GM21526 (cell line): ENCODE measurements at regions not wholly inside any gene's neighbourhood (a gene's known extent, or its start where the extent isn't known, plus 50 kb on each side); places are given as distances from the start of the nearest gene placed in this dataset.

Experiments
- ATAC-seq: cut with Tn5 transposase; IDR thresholded peaks from one replicate; pipeline ENCODE4 v1.9.1; 2021; ENCODE audit warnings: moderate library complexity; ENCODE audit not compliant: unreplicated experiment, low FRiP score

DNA sequence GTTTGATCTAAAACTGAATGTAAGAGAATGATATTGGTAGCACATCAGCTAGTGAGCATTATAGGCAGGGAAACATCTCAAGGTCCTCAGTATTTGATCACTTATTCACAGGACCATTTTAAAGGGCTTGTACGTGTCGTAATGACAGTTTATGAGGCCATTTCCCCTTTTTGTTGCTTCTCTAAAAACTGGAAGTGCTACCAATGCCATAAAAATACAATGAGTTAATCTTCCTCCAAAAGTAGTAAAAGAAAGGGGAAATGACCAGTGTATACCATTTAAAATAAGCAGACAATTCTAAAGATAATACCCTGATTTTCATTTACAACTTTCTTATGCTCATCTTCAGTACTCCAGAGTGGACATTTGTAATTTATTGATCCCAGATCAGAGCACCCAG lies 285.8 kb upstream of the PCSK5 start:
- no peak for ATAC-seq

DNA sequence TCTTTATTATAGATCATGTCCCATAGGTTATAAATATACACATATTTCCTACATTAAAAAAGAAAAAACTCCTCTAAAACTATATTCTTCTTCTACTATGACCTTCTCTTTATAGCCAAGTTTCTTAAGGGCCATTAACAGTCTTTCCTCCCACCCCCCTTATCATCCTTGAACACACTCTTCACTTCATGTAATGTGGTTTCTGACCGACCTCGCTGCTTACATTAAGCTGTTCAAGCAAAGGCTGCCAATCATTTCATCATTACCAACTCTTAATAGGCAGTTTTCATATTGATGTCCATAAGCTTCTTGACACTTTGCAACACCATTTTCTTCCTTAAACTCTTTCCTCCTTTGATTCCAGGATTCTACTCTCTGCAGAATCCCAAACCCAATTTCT lies 283.0 kb upstream of the PCSK5 start:
- no peak for ATAC-seq

DNA sequence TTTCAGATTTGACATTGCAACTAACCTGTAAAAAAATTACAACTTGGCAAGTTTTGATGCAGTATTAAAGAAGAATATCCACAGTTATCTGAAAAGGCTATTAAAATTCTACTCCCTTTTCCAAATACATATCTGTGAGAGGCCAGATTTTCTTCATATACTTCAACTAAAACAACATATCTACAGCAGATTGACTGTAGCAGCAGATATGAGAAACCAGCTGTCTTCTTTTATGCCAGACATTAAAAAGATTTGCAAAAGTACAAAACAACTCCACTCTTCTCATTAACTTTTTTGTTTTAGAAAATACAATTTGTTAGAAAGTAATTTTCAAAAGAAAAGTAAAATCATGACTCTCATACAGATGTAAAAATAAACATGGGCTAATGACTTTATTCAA lies 281.1 kb upstream of the PCSK5 start:
- ATAC-seq = no peak

DNA sequence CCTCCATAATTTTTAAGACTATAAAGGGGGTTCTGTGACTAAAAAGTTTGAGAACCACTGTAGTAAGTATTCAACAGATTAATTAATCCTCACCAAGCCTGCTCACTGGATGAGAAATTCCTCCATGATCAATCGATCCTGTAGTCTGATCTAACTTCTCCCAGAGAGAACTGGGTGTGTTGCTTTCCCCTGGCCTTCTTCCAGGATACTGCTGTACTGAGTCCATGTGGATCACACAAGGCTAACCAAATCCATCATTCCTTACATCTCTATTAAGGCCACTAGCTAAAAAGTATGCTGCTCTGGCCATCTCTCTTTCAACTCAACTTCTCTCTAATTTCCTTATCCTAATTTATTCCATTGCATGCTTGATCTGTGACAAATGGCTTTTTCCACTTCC lies 280.2 kb upstream of the PCSK5 start:
- no peak for ATAC-seq

DNA sequence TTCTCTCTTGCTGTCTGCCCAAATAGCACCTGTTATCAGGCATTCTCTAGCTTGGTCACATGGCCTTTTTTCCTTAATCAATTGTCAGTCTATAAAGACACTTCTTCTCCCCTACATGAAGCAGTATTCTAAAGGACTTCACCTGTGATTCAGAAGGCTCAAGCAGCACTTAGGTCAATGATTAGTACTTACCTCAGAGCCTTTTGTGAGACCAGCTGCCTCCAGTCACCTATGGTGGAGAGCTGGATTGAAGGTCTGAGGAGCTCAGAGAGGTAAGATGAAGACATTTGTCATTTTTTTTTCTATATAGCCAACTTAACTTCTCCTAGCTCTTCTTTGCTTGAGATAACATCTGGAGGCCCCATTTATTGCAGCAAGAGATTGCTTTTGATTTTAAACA lies 278.3 kb upstream of the PCSK5 start:
- ATAC-seq = no peak

DNA sequence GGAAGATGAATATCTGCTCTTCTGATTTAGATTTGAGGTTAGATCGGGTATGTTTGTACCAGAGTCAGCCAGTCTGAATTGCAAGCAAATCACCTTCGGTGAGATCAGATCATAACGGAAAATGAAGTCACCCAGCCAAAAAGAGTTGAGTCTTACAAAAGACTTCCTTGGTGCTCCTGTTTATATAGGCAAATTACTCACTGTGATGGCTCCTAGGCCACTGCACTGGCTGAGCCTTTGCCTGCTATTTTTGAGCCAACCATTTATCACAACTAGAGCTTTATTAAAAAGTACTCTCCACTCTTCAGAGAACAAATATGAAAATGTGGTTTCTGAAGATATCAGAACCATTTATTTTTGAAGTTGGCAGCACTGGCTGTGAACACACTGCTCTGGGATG lies 277.7 kb upstream of the PCSK5 start:
- no peak for ATAC-seq

DNA sequence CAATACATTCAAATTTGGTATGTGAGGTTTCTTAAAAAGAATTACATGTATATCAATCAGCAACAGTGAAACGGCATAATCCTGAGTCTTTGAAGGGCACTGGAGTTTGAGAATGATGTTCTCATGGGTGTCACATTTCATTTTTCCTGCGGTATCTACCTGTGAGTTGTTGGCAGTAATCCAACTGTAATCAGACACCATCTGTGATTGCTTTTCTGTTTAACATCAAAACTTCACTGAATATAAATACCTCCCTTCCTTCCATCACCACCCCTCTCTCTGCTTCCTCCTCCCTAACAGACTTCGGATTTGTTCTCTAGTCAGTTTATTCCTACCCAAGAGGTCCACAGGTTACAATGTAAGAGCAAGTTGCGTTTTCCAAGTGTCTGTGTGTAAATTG lies 275.2 kb upstream of the PCSK5 start:
- no peak for ATAC-seq

DNA sequence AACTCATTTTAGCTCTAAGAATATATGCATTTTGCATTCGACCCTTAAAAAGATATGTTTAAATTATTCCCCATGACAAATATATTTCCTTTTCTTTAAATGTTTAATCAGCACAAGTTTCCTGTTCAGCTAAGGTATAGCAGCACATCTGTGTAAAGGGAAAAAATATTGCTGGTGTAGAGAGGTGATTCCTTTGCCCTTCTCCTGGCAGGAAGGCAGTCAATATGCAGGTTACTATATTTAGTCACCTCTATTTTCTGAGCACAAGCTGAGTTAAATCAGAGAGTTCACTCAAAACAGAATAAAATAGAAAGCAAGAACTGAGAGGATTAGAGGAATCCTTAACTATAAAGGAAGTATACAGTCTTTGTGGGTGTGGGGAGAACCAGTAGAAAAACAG lies 274.4 kb upstream of the PCSK5 start:
- ATAC-seq = no peak

DNA sequence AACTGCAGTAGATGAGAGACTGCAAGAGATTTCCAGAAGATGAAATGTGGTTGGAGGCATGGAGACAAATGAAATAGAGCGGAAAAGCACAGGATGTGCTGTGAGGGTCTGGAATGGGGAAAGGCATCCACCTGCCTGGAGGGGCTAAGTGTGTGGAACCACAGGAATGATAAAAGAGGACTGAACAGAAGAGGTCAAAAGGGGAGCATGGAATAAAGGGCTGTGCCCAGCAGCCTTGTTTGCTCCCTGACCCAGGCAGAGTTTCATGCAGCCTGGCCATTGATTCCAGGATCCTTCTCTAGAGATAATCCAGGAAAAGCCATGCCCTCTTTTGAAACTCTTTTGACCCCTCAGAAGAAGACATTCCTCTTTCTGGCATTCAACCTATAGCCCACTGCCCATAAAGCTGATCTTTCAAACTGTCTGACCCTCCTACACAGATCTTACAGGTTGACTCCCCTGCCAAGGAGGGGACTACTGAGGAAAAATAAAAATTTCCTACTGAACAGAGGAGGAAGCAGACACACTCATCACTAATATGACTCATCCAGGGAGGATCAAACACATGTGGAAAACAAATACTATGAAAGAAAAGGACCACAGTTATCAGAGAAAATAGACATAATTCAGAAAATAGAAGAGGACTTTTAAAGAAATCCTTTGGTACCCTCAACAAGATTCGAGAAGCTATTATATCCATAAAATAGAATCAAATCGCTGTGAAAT lies 273.5 kb upstream of the PCSK5 start:
- no peak for ATAC-seq

DNA sequence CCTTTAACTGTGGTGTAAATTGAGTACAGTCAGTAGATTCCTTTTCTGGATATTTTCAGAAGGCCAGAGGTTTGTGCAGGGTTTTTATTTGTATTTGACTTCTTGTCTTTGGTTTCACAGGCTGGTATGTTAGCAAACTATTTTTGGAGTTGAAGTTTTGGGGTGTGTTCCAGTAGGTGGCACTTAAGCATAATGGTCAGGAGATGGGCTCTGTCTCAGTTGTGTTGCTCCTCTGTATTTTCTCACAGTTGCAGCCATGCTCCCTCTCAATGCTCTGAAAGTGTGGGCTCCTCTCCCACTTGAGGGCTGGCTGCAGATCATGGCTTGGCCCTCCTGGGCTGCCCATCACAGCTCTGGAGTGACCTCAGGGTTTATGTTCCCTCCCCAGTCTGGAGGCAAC lies 267.0 kb upstream of the PCSK5 start:
- ATAC-seq = no peak

DNA sequence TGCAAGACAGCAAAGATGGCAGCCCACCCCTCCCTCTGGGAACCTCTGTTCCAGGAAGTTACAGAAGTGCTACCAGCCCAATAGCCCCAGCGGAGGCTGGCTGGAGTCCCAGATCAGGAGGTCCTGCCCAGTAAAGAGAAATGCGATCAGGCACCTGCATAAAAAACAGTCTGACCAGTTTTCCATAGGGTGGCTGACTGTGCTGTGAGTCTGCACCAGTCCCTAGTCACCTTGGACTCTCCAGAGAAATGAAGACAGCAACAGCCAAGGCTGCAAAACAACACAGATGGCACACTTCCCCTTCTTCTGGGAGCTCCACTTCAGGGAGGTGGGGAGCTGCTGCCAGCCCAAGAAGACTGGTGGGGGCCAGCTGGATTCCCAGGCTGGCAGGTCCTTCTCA lies 265.5 kb upstream of the PCSK5 start:
- ATAC-seq = no peak

DNA sequence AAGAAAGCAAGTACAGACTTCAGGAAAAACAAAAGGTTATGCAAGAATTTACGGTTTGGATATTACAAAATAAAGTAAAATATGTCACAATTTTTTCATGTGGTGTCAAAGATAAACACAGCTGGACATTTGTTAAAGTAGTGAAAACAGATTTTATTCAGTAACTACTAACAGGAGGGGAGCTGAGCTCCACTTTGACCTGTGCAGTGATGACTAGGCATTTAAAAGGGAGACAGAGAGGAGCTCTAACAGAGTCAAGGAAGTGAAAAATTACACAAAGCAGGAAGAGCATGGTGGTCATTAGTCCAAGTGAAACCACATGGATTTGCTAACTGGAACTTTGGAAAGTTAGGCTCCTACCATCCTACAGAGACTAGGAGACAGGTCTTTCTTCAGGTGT lies 263.6 kb upstream of the PCSK5 start:
- no peak for ATAC-seq

DNA sequence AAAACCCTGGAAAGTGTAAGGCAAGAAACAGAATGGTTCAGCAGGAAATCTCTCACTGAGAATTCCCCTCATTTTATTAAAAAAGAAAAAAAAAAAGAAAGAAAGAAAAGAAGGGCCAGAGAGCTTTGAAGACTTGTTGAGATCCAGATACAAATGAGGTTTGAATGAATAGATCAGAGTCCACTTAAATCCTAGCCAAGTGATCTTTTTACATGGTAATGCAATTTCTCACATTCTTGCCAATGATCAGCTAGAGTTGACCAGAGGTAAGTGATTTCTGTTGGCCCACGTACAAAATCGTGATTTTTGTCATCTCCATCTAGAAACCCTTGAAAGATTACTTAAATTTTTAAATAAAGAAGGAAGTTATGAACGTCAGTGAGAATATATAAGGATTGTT lies 261.5 kb upstream of the PCSK5 start:
- no peak for ATAC-seq

DNA sequence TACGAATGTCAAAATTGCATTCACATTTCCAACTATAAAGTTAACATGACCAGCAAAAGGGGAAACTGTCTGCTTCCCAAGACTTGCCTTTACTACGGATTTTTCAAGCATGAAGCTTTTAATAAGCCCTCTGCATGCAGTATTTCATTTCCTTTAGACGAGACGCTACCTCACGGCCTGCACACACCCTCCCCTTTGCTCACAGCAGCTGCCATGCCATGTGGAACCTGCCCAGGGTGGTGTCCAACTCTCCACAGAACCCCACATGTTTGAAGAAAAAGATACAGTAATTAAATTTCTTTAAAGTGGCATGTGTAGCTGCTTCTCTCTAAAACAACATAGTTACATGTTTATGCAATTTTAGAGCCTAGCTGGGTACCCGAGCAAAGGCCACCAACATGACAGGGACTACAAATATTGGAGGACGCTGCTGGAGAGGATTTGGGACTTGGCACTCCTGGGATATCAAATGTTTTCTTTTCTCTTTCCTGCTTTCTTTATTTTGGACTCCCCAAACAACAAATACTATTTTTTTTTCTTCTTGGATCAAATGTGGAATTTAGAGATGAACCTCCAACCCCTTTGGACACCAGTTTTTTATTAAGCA lies 256.9 kb upstream of the PCSK5 start:
- no peak for ATAC-seq

DNA sequence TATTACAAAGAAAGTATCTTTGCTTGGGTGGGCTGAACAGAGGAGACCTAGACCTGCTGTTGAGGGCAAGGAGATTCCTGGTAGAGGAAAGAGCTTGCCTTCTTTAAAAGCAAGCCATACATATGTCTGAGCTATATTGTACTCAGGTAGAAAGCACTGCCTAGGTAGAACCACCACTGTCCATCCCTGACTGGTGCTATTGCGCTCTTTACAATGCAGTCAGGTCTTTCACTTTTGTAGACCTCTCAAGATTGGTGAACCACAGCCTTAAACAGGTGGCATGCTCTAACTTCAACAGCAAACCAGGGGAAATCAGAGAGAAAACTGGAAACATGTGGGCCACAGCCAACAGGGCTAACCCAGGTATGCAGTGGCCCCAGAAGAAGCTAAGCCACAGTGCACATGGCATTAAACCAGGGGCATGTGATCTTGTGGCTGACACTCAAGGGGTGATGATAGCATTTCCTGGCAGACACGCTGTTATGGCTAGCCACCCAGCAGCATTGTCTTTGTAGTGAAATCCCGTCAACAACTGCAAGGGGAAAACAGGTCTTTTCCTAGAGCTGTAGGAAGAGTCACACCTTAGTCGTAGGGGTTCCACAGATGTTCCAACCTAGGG lies 253.9 kb upstream of the PCSK5 start:
- no peak for ATAC-seq

DNA sequence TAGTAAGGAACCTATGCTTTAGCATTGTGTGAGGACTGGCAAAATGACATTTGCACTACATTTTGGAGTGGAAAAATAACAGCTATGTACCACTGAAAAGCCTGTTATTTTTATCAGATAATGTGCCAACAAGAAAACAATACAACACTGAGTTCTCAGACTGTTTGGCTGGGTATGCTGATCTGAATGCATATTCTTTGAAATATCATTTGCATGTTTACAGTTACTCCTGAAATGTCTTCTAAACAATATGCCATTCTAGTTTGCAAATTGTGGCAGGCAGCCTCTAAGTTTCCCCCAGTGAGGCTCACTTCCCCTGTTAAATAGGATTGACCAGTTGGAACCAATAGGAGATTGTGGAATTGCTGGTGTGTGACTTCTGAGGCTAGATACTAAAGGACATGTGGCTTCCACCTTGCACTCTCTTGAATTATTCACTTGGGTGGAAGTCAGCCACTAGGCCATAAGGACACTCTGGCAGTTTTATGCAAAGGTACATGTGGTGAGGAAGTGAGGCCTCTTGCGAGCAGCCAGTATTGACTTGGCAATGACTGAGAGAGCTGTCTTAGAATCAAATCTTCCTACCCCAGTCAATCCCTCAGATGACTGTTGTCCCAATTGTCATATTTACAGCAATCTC lies 250.4 kb upstream of the PCSK5 start:
- ATAC-seq = no peak

DNA sequence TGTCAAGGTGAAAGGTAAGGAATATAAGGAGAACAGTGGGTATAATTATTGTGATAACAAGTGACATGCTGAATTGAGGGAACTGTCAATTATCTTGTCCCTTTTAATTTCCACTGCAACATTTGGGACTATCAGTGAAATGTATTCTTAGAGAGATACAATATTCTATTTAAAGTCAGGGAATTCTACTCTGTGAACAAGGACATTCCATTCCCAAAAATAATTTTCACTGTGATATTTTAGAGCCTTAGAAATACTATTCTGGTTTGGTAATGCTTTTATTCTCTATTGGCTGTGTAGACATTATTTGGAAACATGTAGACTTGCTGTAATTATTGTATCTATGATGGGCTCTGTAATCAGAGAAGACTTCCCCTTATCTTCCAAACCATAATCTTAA lies 248.0 kb upstream of the PCSK5 start:
- ATAC-seq = no peak

DNA sequence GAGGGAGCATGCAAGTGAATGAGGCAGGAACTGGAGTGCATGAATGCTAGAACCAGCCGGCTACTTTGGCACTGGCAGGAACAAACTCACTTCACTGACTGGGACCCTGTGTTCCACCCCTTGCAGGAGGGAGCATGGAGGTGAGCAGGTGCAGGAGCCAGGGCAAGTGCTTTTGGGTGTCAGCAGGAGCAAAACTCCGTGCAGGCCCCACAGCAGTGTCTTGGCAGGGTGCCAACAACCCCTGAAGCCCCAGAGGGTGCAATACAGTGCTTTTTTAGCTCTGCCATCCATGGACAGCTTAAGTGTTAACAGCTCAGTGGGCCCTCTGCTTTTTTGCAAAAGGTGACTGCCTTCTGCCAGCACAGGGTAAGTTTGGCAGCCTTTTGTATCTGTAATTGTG lies 245.8 kb upstream of the PCSK5 start:
- no peak for ATAC-seq

DNA sequence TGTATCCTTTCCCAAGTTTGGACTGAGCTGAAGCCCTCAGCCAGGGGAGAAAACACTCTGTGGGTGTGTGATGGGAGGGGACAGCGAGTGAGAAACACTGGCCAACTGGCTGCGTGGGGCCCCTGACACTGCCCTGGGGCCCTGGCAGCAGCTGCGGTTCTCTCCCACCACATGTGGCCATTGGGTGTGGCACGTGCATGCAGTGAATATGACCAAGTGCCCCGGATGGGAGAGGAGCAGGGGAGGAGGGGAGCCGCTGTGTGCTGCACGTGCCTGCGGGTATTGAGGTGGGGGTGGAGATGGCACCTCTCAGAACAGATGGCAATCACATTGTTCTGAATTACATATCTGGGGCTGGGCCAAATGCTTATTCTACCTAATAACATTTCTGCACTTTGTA lies 242.4 kb upstream of the PCSK5 start:
- no peak for ATAC-seq

DNA sequence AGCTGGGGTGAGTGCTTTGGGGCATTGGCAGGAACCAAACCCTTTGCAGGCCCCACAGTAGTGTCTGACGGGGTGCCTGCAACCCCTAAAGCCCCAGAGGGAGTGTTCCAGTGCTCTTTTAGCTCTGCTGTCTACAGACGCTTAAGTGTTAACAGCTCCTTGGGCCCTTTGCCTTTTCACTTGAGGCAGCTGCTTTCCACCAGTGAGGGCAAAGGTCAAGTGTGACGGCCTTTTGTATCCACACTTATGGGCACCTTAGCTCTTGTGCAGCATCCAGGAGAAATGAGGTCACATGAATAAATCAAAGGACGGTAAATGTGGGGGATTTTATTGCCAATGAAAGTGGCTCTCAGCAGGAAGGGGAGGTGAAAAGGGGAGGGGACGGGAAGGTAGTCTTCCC lies 241.4 kb upstream of the PCSK5 start:
- ATAC-seq = no peak

DNA sequence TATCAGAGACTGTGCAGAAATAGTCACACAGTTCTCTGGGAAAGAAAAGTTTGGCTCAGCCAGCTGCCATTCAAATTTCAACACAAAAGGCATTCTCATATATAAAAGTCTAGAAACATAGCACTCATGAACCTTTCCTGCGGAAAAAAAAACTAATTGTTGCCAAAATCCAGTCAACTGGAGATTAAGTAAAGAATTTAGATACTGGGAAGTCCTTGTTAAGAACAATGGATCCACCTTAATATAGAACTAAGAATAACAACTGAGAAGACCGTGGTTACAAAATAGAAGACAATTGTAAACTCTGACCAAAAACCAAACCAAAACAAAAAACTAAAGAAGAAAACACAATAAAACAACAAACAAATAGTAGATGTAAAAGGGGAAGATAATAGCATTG lies 238.8 kb upstream of the PCSK5 start:
- ATAC-seq = no peak

DNA sequence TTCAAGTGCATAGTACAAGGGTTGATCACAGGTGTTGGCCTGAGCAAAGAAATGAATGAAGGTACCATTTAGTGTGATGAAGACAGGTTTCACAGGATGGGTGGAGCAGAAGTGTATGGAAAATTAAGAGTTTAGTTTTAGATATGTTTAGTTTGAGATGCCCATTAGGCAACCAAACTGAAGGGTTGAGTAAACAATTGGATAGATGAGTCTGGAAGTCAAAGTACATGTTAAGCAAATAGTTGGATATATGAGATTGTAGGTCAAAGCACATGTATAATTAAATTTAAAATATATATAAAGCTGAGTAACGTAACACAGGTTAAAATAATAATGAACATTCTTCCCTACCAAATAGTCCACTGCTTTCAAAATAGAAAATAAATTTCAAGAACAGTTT lies 237.1 kb upstream of the PCSK5 start:
- ATAC-seq = no peak
